ENCODE measurements at regions not wholly inside any gene's neighbourhood (a gene's known extent, or its start where the extent isn't known, plus 50 kb on each side); places are given as distances from the start of the nearest gene placed in this dataset.

- no peak for DNase-seq
Observed at GRCh38 chr2:217685255-217685605, 317.6 kb downstream of the TNS1 start.

- DNase-seq, result no peak
Observed at GRCh38 chr2:217684431-217685254, 318.2 kb downstream of the TNS1 start.

DNA sequence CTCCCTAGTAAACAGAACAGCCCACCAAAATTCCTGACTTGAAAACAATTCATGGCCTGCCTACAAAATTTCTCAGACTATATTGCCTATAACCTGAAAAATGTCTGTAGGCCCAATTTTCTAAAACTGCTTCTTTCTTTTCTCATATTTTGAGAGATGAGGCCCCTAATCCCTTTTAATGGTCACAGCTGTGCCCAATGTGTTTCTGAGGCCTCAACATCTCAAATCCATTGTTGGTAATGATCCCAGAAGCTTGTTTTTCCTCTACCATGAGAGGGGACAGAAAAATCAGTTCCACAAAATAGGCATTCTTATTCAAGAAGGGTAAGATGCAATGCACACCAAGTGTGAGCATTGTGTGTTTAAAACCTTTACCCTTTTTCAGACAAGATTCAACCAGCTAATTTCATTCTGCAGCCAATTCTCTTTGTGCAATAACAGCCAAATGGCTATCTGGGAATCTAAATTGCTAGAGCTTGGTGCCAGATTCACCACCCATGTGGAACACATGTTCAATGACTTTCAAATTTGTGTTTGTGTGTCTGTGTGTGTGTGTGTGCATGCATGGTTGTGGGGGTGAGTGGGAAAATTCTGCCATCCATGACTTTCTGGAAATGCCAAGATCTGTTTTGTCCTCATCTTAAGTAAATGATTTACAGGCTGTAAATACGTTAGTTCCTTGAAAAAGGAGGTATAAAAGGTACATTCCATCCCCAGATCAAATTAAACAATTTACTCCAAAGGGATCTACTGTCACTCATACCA lies 319.5 kb downstream of the TNS1 start:
- DNase-seq, result no peak

DNA sequence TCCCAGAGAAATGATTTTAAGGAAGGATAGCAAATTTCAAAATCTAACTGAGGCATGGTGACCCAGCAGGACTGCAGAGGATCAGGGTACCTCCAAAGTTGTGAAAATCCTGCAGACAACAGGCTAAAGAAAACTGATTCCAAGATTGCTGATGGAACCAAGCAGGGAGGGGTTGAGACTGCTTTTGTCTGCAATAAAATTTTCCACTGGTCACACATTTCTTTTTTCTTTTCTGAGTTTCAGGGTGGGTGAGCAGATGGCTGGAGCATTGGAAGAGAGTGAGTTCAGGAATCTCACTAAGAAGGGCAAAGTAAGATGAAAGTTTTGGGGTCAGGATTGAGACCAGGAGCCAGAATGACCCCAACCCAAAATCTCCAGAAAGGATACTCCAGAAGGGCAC lies 321.0 kb downstream of the TNS1 start:
- DNase-seq, result no peak

DNA sequence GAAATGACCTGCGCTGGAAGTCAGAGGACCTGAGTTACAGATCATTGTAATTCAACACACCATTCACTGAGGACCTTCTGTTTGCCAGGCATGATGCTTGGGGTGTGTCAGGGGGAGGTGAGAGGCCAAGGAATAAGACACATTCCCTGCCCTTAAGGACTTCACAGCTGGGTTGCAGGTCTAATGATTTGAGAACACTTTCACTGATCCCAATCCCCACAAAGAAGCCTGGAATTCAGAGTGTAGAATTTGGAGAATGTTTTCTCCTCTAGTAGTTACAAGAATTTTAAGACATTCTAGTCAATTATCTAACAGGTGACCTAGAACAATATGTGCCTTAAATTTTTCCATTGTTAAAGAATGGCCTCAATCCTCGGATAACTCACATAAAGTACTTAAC lies 322.4 kb downstream of the TNS1 start:
- no peak for DNase-seq

DNA sequence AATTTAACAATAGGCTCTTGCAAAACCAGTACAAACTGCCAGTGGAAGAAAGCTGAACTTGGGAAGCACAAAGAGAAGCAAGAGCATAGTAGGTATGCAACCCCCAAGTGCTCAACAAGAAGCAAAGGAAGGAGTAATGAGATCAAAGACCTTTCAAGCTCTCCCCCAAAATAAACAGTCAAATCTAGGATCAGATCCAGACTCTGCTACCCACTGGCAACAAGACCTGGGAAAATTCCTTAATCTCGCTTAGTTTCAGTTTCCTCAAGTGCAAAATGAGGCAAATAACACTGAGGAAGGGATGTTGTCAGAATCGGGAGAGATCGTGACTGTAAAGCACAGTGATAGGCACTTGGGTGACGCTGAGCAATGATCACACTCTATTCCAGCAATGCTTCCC lies 329.2 kb downstream of the TNS1 start:
- no peak for DNase-seq

- no peak for DNase-seq
Observed at GRCh38 chr2:217672472-217672871, 330.3 kb downstream of the TNS1 start.

- DNase-seq, result no peak
Observed at GRCh38 chr2:217671871-217672270, 330.9 kb downstream of the TNS1 start.

GRCh38 chr2:217671075-217671474 lies 331.7 kb downstream of the TNS1 start:
- DNase-seq, result no peak

DNA sequence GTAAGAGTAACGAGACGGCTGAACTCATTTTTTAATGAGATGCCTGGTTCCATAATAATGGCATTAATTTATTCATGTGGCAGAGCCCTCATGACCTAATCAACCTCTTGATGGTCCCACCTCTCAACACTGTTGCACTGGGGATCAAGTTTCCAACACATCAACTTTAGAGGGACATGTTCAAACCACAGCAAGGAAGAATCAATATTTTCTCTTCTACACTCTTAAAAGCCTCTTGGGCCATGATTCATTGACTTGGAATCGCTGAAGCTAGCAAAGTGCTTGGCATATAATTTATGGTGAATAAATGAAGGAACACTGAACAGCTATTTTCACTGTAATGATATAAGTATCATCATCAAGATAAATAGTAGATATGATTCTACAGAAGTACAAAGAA lies 333.0 kb downstream of the TNS1 start:
- no peak for DNase-seq

DNA sequence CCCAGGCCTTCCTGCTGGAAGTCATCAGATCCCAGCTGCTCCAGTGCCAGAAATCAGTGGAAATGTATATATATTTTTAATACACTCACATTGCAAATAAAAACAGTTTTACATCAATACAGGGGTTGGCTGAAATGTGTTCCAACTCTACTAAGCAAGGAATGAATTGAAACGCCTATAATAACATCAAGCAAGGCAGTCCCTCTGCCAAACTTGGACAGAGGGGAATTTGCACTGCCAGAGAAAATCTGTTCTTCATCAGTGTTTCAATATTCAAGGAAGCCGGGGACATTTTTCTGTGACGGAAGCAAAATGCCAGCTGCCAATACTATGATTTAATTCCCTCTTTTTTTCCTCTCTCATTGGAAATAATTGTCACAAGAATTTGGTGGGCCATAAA lies 335.3 kb downstream of the TNS1 start:
- DNase-seq, result no peak

DNA sequence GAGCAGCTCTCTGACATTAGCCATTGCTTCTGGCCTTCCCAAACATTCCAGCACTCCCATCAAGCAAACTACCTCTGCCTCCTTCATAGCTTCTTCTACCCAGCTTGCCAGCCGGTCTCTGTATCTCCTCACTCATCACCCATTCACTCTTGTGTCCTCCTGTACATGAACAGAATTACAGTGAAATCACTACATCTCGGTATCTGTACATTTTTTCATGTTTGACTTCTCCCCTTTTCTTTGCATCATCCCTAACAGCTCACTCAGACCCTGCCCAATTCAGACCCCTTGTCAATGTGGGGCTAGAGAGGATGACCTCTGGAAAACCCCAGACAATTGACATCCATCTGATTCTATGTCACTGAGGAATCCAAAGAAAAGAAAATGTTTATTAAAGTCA lies 335.8 kb downstream of the TNS1 start:
- no peak for DNase-seq

GRCh38 chr2:217666338-217666737 lies 336.5 kb downstream of the TNS1 start:
- no peak for DNase-seq

DNA sequence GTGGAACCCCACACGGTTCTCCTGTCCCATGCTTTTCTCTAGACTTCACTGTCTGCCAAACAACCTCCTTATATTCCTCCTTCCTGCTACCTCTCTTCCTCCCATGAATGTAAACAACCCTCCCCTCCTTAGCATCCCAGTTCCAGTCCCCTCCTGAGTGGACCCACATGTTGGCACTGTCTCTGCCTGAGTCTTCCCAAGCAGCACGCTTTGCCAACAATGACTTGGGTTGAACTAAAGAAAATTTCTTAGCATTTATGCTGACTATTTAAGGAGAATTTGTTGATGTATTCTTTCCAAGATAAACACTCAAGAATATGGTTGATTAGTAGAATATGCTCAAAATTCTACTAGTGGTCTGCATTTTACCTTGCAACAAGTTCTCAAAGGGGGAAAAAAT lies 338.0 kb downstream of the TNS1 start:
- no peak for DNase-seq

GRCh38 chr2:217662984-217663602 lies 339.7 kb downstream of the TNS1 start:
- DNase-seq, result no peak

DNA sequence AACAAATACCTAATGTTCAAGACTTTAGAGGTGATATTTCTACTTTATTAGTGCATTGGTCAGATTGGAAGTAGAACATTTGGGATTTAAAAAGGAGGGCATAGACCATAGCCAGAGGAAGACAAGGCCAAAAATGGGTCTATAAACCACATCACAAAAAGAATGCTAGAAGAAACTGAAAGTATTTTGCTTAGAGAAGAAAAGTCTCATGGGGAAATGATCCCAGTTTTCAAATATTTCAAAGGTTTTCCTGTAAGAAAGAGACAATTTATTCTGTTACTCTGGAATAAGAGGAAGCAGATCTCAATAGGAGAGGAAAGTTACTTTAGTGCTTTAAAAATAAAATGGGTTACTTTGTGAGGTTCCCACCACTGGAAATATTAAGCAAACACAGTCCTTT lies 341.4 kb downstream of the TNS1 start:
- DNase-seq, result no peak

- DNase-seq, result no peak
Observed at GRCh38 chr2:217660423-217660822, 342.4 kb downstream of the TNS1 start.

GRCh38 chr2:217658806-217659205 lies 344.0 kb downstream of the TNS1 start:
- DNase-seq, result no peak

DNA sequence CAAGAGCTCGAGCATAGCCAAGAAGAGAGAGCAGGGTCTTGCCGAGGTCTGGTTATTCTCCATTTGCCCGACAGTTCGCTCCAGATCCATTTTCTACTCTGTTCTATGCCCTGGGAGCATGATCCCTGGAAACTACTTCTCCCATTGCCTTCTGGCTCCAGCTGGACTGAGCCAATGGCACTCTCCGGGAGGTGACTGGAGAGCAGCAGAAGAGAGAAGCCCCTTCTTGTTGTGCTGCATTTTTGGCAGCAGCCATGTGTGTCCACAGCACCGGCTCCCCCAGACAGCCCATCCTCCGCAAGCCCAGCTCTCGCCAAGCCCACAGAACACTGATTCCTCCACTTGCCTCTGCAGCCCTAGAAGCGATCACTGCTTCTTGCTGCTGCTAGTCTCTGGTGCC lies 345.5 kb downstream of the TNS1 start:
- no peak for DNase-seq

DNA sequence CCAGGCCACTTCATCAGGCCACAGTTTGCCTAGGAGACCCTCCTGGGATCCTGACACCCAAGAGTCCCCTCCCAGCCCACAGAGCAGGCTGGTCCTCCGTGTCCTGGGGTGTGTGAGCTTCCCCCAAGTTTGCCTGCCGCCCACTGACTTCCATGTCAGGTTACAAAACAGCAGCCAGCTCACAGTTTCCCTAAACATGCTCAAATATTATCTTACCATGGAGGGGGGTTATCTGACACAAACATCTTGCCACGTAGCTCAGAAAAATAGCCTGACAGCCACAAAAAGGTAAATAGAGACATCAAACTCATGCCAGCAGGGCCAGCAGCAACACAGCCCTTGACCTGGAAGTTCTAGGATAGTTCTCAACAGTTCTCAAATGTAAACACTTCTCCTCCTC lies 346.5 kb downstream of the TNS1 start:
- no peak for DNase-seq

DNA sequence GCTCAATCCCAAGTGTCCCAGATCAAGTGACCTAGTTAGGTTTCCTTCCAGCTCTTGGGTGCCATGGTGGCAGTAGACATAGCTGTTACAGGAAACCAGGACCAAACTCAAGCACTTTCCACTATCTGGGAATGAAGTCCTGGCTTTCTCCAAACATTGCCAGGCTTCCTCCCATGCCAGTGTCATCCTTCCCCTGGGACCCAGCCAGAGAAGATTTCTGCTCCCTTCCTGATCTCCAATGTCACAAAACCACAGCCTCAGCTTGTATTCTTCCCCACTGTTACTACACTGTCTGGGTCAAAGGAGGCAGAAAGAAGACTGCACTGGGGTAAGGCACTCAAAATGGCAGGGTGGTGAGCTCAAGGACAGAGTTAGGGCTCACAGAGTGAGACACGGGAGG lies 347.1 kb downstream of the TNS1 start:
- no peak for DNase-seq

GRCh38 chr2:217654168-217654567 lies 348.6 kb downstream of the TNS1 start:
- DNase-seq, result no peak

DNA sequence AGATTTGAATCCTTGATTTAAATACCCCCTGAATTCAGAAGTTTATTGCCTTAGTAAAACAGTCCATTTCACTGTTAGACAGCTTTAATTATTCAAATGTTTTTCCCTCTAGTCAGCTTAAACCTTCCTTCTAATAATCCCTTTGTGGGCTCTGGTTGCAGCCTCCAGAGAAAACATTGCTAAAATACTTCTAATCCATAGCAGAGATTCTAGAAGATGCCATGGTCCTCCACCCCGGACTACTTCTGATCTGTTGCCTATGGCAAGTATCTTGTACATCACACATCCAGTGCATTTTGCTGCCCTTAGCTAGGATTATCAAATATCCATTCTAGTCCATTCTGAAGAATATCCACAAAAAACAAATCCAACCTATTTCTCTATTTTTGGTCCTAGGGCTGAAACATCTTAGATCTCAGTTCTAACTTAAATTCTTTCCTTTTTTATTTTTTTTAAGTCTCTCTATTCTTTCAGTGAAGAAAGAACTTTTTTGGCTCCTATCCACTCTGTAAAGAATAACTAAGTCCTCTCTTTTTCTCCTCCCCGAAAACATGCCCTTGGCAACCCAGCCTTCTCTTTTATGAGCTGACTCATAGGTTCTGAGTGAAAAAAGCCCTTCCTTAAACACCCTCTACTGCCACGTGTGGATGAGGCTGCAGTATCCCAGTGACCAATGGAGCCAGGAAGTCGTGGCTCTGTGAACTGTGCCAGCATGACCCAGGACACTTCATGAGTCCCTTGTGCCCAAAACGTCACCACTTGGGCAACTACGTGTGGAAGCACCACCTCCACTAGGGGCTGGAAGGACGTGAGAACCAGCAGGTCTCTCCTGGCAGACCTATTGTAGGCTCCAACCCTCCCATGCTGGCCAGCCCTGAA lies 349.8 kb downstream of the TNS1 start:
- no peak for DNase-seq
